Right cardiac atrium (tissue), 5 donors: ENCODE measurements at regions not wholly inside any gene's neighbourhood (a gene's known extent, or its start where the extent isn't known, plus 50 kb on each side); places are given as distances from the start of the nearest gene placed in this dataset.
A peak's percentile ranks its signal among the peaks of the same experiment; 100 is the strongest.

Source experiments
- ATAC-seq, 2 donors: fragments of 200-7000 bp; cut with Tn5 transposase; one replicate each; pipeline versions ENCODE4 v1.8.0 to v1.9.1; 2020; ENCODE audit warnings: moderate library complexity in 2 of 2, mild to moderate bottlenecking in 1 of 2
- DNase-seq, 3 donors: peaks; one replicate each; pipeline ENCODE4 v3.0.0-alpha.2; 2020
- H3K27ac ChIP-seq: one replicate; pipeline ENCODE4 v1.5.1; 2013; ENCODE audit warnings: mild to moderate bottlenecking, low read length, control low read depth, moderate library complexity
- H3K27me3 ChIP-seq: one replicate; pipeline ENCODE4 v1.6.1; 2013; ENCODE audit not compliant: control insufficient read depth, insufficient read depth
- H3K4me1 ChIP-seq: one replicate; pipeline ENCODE4 v1.6.1; 2013; ENCODE audit warnings: low read length; ENCODE audit not compliant: control insufficient read depth, insufficient read depth
- H3K4me3 ChIP-seq: one replicate; pipeline ENCODE4 v1.5.1; 2013; ENCODE audit warnings: low read length, control low read depth
- H3K9me3 ChIP-seq: one replicate; pipeline ENCODE4 v1.6.1; 2013; ENCODE audit warnings: low read length; ENCODE audit not compliant: control insufficient read depth
- WGBS: extraction: QIAGEN DNeasy Blood & Tissue Kit; methylation state at CpG from one replicate; pipeline ENCODE4 v1.1.7; 2013; 5-methylcytosine and 5-hydroxymethylcytosine counted together
- intact Hi-C, 4 donors: fragments of 100-400 bp; cut with DNase I; formaldehyde crosslinking; loops; one replicate each; pipeline versions ENCODE4 v1.11.0 to v1.14.0; 2022 to 2023
- donor health status: healthy with polysubstance abuse.
- donor health status: DM: no; HTN: yes; CAD: no.
- donor health status: DM: no; HTN: no; CAD: no.
- donor health status: DM: no; HTN: yes; CAD: no; lungs with severe emphysema.
- donor health status: DM: yes; HTN: yes; CAD: no.

DNA sequence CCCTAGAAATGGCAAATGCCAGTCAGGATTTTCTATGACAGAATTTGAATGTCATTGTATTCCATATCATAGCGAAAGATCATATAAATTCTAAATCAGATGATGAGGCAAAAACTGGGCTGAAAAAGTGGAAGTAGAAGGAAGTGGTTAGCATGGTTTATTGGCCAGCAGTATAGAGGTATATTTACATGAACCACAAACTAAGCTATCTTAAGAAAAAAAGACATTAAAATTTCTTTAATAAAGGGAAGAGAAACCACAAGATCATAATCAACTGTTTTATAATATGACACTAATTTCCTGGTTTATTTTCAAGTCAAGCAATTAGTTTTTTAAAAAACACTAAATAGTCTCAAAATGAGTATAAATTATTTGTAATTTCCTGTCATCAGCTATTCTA lies 123.2 kb upstream of the LRP1B start:
- no peak overlapping the region for H3K27ac ChIP-seq
- no peaks in the 10 kb centered on the region for H3K9me3 ChIP-seq
- intact Hi-C loops = no loop called here
- DNase-seq (no peak), ATAC-seq (no peak)
- H3K27me3 ChIP-seq = no peaks in the 10 kb centered on the region
- H3K4me3 ChIP-seq = no peak overlapping the region
- no peaks in the 10 kb centered on the region for H3K4me1 ChIP-seq
- 85% methylated on average over 1 of the region's 1 CpG for WGBS

DNA sequence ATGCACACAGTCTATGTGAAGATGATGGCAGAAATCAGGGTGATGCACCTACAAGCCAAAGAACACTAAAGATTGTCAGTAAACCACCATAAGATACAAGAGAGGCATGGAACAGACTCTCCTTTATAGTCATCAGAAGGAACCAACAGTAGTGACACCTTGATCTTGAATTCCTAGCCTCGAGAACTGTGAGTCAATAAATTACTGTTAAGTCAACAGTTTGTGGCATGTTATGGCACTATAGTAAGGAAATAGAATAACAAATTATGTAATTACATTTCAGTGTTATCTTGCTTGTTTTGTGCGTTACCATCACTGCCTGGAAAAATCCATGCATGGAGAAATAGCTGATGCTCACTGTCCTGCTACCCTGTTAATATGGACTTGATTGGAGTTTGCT lies 110.2 kb upstream of the LRP1B start:
- H3K9me3 ChIP-seq = no peaks in the 10 kb centered on the region
- H3K27ac ChIP-seq = no peak overlapping the region
- WGBS = 56% methylated on average over 2 of the region's 2 CpGs
- H3K4me3 ChIP-seq = no peak overlapping the region
- DNase-seq = no peak
- no peaks in the 10 kb centered on the region for H3K4me1 ChIP-seq
- ATAC-seq = no peak
- intact Hi-C loops = no loop called here
- no peaks in the 10 kb centered on the region for H3K27me3 ChIP-seq

DNA sequence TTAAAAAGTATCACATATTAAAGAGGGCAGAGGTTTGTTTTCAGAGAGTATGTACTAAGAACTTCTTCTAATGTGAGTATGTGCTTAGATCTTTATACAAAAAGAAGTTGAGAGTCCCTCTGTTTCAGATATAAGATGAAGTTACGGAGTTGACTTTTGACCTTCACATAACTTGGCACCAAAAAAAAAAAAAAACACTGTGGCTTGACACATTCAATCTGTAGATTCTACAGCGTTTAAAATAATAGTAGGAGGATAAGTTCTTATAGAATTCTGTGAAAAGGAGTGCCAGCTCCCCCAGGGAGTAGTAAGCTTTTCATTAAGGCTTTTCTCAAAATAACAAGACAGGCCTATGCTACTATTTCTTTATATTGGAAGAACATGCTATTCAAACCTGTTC lies 105.4 kb upstream of the LRP1B start:
- DNase-seq (no peak), ATAC-seq (no peak)
- 56% methylated on average over 2 of the region's 2 CpGs for WGBS
- intact Hi-C loops = no loop called here
- no peaks in the 10 kb centered on the region for H3K4me1 ChIP-seq
- no peak overlapping the region for H3K27ac ChIP-seq
- H3K4me3 ChIP-seq = no peak overlapping the region
- no peaks in the 10 kb centered on the region for H3K27me3 ChIP-seq
- H3K9me3 ChIP-seq = no peaks in the 10 kb centered on the region

DNA sequence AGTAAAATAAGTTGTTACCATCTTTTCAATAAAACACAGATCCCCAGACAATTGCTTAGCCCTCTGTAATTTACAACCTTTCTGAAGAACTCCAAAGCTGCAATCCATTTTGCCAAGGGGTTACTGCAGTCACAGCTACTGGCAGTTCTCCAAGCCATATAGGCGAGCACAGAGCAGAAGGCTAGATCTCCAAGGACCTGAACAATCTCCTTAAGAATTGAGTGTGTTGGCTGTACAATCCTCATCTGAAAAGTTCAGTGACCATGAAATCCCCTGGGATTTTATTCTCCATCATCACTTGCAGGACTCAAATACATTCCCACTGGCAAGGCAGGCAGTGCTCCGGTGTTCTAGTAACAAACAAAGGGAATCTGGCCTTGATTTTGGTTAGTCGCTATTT lies 103.9 kb upstream of the LRP1B start:
- ATAC-seq = no peak
- intact Hi-C loops = no loop called here
- no peaks in the 10 kb centered on the region for H3K27me3 ChIP-seq
- DNase-seq = no peak
- no peaks in the 10 kb centered on the region for H3K4me1 ChIP-seq
- no peak overlapping the region for H3K4me3 ChIP-seq
- WGBS = 33% methylated on average over 3 of the region's 3 CpGs
- no peaks in the 10 kb centered on the region for H3K9me3 ChIP-seq
- no peak overlapping the region for H3K27ac ChIP-seq

DNA sequence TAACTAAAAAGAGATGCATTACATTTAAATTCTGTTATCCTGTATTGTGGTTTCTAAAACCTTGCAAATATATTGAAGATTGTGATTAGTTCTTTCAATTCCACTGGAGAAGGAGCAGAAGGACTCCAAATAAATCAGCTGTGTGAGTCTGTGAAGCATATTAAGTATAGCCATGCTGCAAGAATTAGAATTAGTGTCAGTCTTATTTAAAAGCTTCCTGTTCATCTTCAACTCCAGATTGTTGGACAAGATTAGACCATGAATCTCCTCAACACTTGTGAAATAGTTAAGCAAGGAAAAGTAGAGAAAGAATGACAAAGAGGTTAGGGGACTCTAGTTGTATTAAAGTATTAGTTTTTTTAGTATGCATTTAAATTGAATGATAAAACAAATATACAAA lies 92.5 kb upstream of the LRP1B start:
- intact Hi-C loops = loop anchor here in 1 of 4 donors (10.0 kb wide), 1 partner anchor 49 kb away; no protein-coding TSS in a partner anchor
- H3K27me3 ChIP-seq = no peaks in the 10 kb centered on the region
- DNase-seq = no peak
- no peak overlapping the region for H3K27ac ChIP-seq
- no peak for ATAC-seq
- H3K4me1 ChIP-seq = no peaks in the 10 kb centered on the region
- H3K4me3 ChIP-seq = no peak overlapping the region
- H3K9me3 ChIP-seq = no peaks in the 10 kb centered on the region

DNA sequence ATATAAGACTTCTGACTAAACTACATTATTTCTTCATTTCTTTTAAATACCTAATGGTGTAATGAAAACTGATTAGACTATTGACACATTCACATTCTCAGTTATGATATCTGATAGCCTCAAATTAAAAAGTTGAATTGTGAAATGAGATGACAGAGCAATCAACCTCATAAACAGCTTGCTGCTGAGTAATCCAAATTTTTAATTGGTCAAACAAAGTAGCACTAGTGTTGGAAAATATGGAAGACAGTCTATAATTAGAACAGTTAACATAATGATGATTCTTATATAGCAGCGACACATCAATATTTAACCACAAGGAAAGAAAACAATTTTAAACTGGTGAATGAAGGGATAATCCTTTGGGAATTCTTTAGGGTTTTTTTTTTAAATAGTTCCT lies 91.9 kb upstream of the LRP1B start:
- Histone ChIP-seq H3K4me1 (no peaks in the 10 kb centered on the region), H3K27ac (no peak overlapping the region), H3K9me3 (no peaks in the 10 kb centered on the region), H3K4me3 (no peak overlapping the region), H3K27me3 (no peaks in the 10 kb centered on the region)
- intact Hi-C loops = loop anchor here in 1 of 4 donors (10.0 kb wide), 1 partner anchor 48 kb away; no protein-coding TSS in a partner anchor
- DNase-seq = no peak
- WGBS = 25% methylated on average over 1 of the region's 1 CpG
- ATAC-seq = no peak

DNA sequence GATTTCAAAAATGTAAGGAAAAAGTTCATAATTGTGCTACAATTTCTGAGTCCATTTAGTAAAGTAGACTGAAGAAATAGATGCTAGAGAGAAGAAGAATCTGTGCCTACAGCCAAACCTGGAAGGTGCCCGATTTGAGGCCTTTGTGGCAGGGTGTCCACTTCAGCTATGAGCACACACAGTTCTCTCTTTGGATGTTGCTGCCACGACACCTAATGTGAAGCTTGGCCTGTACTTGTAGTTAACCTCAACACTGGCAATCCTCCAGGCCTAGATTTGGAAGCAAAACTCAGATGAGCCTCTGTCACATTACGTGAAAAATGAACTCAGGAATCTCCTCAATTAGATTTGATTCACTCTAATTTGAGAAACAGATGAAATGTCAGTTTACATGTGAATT lies 90.1 kb upstream of the LRP1B start:
- intact Hi-C loops = loop anchor here in 1 of 4 donors (10.0 kb wide), 1 partner anchor 46 kb away; no protein-coding TSS in a partner anchor
- peak; percentile 92 to 96 for ATAC-seq
- WGBS = 34% methylated on average over 3 of the region's 3 CpGs
- peak; percentile 31 to 67 (median 50) for DNase-seq
- Histone ChIP-seq H3K4me1 (no peaks in the 10 kb centered on the region), H3K27ac (no peak overlapping the region), H3K9me3 (no peaks in the 10 kb centered on the region), H3K4me3 (no peak overlapping the region), H3K27me3 (no peaks in the 10 kb centered on the region)

DNA sequence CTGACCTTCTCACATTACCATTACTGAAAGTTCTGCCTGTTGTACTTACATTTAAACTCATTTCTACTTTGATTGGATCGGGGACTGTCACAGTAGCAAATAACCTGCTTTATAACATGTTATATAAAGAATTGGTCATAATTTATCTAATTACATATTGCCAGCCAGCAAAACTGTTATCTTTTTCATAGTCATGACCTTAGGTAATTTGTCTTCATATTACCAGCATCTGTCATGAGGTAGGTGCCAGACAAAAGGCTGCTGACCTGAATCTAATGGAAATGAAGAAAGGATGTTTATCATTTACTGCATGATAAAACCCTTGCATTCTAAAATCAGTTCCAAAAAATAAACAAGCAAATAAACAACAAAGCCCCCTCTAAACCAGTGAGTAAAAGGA lies 89.4 kb upstream of the LRP1B start:
- Histone ChIP-seq H3K4me3 (no peak overlapping the region), H3K27me3 (no peaks in the 10 kb centered on the region), H3K9me3 (no peaks in the 10 kb centered on the region), H3K27ac (no peak overlapping the region), H3K4me1 (no peaks in the 10 kb centered on the region)
- WGBS = 97% methylated on average over 1 of the region's 1 CpG
- ATAC-seq = no peak
- intact Hi-C loops = loop anchor here in 1 of 4 donors (10.0 kb wide), 1 partner anchor 45 kb away; no protein-coding TSS in a partner anchor
- no peak for DNase-seq

DNA sequence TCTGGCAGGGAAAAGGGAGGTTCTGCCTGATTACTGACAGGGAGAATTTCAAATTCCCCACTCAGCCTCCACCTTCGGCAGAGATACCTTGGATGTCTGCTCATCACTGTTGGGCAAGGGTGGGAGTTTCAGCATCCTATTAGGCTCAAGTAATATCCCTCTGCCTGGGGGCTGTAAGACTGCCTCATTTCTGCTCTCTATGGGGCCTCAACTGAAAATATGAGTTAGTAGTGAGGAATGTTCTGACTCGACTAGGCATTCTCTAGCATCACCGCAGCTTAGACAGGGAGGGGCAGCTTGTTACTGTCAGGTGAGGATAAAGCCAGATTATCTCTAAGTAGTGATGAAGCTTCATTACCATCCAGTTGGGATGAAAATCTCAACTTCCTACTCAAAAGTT lies 87.7 kb upstream of the LRP1B start:
- DNase-seq = no peak
- 79% methylated on average over 3 of the region's 3 CpGs for whole genome bisulfite sequencing
- Histone ChIP-seq H3K27ac (no peak overlapping the region), H3K4me1 (no peaks in the 10 kb centered on the region), H3K27me3 (no peaks in the 10 kb centered on the region), H3K4me3 (no peak overlapping the region), H3K9me3 (no peaks in the 10 kb centered on the region)
- no peak for ATAC-seq
- intact Hi-C loops = no loop called here

DNA sequence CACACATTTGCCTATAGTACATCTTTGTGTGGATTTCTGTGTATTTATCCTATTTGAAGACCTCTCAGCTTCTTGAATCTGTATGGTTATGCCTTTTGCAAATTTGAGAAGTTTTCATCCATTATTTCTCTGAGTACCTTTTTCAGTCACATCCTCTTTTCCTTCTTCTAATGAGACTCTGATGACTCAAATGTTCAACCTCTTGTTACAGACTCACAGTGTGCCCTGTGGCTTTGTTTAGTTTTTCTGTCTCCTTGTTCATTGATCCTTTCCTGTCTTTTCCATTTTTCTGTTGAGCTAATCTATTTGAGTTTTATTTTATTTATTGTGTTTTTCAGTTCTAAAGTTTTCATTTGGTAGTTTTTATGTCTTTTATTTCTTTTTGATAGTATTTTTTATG lies 87.0 kb upstream of the LRP1B start:
- intact Hi-C loops = no loop called here
- Histone ChIP-seq H3K27ac (no peak overlapping the region), H3K9me3 (no peaks in the 10 kb centered on the region), H3K4me3 (no peak overlapping the region), H3K4me1 (no peaks in the 10 kb centered on the region), H3K27me3 (no peaks in the 10 kb centered on the region)
- ATAC-seq (no peak), DNase-seq (no peak)

DNA sequence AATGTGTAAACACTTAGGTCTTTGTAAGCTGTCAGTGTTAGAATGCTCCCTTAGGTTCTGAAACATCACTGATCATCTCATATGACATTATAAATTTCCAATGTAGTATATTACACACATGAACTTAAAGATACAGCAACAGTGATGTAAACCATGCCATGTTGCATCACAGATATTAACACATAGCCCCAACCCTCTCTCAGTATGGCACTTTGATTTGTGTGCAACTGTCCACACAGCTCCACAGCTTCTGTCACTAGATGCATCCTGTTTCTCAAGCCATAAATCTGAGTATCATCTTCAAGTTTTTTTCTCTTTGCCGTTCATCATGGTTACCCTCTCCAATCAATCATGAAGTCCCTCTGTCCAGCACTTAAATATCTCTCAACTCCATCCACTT lies 69.2 kb upstream of the LRP1B start:
- DNase-seq = no peak
- Histone ChIP-seq H3K27me3 (no peaks in the 10 kb centered on the region), H3K4me3 (no peak overlapping the region), H3K4me1 (no peaks in the 10 kb centered on the region), H3K27ac (no peak overlapping the region), H3K9me3 (no peaks in the 10 kb centered on the region)
- ATAC-seq = no peak
- WGBS = 75% methylated on average over 1 of the region's 1 CpG
- intact Hi-C loops = no loop called here

DNA sequence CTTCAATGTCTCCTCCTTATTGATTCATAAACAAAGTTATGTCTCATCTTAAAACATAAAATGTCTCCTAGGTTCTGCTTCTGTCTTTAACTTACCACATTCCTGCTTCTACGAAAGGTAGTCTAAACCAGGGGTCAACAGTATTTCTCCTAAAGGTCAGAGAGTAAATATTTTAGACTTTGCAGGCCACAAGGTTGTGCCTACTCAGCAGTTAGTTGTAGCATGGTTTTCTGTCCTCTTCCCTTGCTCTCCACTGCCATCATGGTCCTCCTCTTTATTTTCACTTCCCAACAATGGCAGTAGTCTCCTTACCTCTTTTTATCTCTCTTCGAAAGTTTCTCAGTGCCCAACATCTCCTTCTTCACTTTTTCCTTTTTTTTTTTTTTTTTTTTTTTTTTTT lies 68.3 kb upstream of the LRP1B start:
- Histone ChIP-seq H3K27me3 (no peaks in the 10 kb centered on the region), H3K27ac (no peak overlapping the region), H3K4me1 (no peaks in the 10 kb centered on the region), H3K4me3 (no peak overlapping the region), H3K9me3 (no peaks in the 10 kb centered on the region)
- 75% methylated on average over 2 of the region's 2 CpGs for WGBS
- no peak for ATAC-seq
- intact Hi-C loops = no loop called here
- DNase-seq = no peak
